Right ventricle myocardium superior (tissue), 1 donor: ENCODE measurements at regions not wholly inside any gene's neighbourhood (a gene's known extent, or its start where the extent isn't known, plus 50 kb on each side); places are given as distances from the start of the nearest gene placed in this dataset.
A peak's percentile ranks its signal among the peaks of the same experiment; 100 is the strongest.
"Not testable (repeated sequence)": the region's sequence is repeated elsewhere in the genome, so short reads cannot be mapped to it uniquely, and the experiment has no call there.

Source experiments
- ATAC-seq: fragments of 200-7000 bp; cut with Tn5 transposase; one replicate; pipeline ENCODE4 v1.9.1; 2020; ENCODE audit warnings: mild to moderate bottlenecking; ENCODE audit not compliant: poor library complexity
- DNase-seq: peaks from one replicate; pipeline ENCODE4 v3.0.0-alpha.2; 2020
- intact Hi-C: fragments of 100-400 bp; cut with DNase I; formaldehyde crosslinking; loops from one replicate; pipeline ENCODE4 v1.11.2; 2022
- donor health status: DM: no; HTN: yes; CAD: no; lungs with severe emphysema.

DNA sequence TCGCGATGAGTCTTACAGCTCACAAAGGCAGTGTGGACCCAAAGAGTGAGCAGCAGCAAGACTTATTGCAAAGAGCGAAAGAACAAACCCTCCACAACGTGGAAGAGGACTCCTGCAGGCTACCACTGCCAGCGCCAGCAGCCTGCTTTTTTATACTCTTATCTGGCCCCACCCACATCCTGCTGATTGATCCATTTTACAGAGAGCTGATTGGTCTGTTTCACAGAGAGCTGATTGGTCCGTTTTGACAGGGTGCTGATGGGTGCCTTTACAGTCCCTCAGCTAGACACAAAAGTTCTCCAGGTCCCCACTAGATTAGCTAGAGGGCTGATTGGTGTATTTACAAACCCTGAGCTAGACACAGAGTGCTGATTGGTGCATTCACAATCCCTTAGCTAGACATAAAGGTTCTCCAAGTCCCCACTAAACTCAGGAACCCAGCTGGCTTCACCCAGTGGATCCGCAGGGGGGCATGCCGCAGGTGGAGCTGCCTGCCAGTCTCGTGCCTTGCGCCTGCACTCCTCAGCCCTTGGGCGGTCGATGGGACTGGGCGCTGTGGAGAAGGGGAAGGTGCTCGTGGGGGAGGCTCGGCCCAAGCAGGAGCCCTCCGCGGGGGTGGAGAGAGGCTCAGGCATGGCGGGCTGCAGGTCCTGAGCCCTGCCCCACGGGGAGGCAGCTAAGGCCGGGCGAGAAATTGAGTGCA is 75.7 kb downstream of the QDPR start:
- DNase-seq, intact Hi-C loops, ATAC-seq: not testable (repeated sequence)

- no peak for ATAC-seq
- no peak for DNase-seq
- intact Hi-C loops, result no loop called here
These were observed 78.1 kb downstream of the QDPR start for GRCh38 chr4:17433827-17434226.

GRCh38 chr4:17427991-17428390 is 83.9 kb downstream of the QDPR start:
- ATAC-seq (no peak), DNase-seq (no peak)
- intact Hi-C loops, result no loop called here

GRCh38 chr4:17426222-17426621 is 85.7 kb downstream of the QDPR start:
- ATAC-seq (no peak), DNase-seq (no peak)
- intact Hi-C loops, result no loop called here

GRCh38 chr4:17418010-17418409 is 93.9 kb downstream of the QDPR start:
- ATAC-seq (no peak), DNase-seq (no peak)
- intact Hi-C loops, result no loop called here

GRCh38 chr4:17414392-17414791 is 97.5 kb downstream of the QDPR start:
- ATAC-seq (no peak), DNase-seq (no peak)
- intact Hi-C loops, result loop anchor here (5.0 kb wide), 1 partner anchor 57 kb away; no protein-coding TSS in a partner anchor

DNA sequence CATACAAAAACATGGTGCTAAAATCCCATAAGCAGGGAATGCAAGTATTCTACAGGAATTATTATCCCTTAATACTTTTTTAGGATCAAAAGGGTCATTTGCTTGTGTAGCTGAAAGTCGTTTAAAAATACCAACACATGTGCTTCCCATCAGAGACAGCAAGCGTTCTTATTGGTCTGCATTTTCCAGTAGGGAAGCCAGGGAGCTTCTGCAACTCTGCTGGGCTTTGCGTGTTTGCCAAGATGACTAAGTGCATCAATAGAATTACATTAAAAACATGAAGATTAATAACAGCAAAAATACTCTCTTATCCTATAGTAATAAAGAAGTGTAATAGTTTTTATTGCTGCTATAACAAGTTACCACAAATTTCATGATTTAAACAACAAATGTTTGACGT is 111.2 kb downstream of the QDPR start:
- DNase-seq (no peak), ATAC-seq (no peak)
- intact Hi-C loops, result no loop called here

GRCh38 chr4:17398805-17399204 is 113.1 kb downstream of the QDPR start:
- intact Hi-C loops, result no loop called here
- no peak for ATAC-seq
- no peak for DNase-seq

- intact Hi-C loops, result no loop called here
These were observed 113.9 kb downstream of the QDPR start for GRCh38 chr4:17398035-17398434.

GRCh38 chr4:17397611-17398010 is 114.3 kb downstream of the QDPR start:
- intact Hi-C loops, result no loop called here
- DNase-seq (no peak), ATAC-seq (no peak)

More at GRCh38 chr4:17398035-17398434, 113.9 kb downstream of the QDPR start:
- ATAC-seq, result no peak
- DNase-seq, result no peak

DNA sequence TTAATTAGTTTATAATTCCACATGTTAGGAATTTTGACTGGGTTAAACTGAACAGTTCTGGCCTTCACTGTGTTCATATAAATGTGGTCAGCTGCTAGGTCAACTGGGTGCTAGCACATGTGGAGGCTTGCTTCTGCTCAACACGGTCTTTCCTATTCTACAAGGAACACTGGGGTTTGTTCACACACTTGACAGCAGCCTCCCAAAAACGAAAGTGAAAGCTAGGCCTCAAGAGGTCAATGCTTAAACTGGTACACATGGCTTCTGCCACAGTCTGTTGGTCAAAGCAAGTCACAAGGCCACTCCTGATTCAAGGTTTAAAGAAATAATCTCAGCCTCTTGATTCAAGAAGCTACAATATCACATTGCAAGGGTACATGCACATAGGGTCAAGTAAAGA is 126.5 kb downstream of the QDPR start:
- ATAC-seq (peak; percentile 29), DNase-seq (no peak)
- intact Hi-C loops, result no loop called here

GRCh38 chr4:17380347-17380746 is 131.5 kb downstream of the QDPR start:
- ATAC-seq (no peak), DNase-seq (no peak)
- intact Hi-C loops, result no loop called here

DNA sequence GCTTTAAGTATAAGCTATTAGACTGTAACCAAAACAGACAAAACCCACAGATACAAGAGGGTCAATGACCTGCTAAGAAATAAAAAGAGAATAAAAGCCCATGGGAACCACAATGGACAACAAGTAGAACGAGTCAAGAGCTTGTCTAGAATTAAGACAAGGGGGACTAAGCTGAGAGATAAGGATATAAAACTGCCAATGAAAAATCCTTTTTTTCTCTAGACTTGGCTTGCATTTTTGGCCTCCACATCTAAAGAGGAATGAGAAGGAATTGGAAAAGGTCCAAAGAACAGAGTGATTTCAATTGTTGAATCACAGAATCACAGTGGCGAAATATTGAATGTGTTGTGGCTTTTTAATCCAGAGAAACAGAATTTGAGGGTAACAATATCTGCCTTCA is 135.7 kb downstream of the QDPR start:
- intact Hi-C loops, result no loop called here
- ATAC-seq (peak; percentile 71), DNase-seq (no peak)

DNA sequence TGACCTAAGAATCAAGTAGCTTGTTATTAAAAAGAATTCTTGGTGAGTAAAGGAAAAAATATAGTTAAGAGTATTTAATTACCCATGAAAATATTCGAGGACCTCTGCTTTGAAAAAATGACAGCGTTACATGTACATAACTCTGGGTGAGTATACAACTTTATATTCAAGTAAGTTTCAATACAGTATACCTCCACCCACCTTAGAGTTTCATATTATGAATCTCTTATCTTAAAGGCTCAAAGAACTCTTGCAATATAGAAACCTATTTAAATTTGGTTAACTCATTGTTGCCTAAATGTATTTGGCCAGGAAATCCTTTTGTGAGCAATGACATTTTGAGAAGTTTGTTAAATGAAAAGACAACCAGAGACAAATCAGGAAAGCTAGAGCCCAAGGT is 138.2 kb downstream of the QDPR start:
- ATAC-seq (no peak), DNase-seq (no peak)
- intact Hi-C loops, result no loop called here

DNA sequence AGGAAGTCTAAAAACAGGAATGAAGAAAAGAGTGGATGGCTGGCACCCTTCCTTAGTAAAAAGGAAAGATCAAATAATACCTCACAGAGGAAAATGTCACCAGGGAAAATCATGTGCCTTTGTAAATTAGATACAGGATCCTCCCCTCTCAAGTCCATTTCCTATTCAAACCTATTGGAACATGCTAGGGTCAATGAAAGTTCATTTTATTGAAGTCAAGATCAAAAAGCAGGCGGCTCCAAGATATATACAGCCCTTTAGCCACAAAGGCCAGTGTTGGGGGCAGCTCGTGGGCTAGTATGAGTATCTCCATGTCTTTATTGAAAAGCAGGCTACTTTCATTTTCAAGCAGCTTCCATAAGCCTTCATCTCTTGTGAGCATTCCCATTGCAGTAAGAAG is 141.1 kb downstream of the QDPR start:
- DNase-seq, result no peak
- no peak for ATAC-seq
- intact Hi-C loops, result no loop called here

DNA sequence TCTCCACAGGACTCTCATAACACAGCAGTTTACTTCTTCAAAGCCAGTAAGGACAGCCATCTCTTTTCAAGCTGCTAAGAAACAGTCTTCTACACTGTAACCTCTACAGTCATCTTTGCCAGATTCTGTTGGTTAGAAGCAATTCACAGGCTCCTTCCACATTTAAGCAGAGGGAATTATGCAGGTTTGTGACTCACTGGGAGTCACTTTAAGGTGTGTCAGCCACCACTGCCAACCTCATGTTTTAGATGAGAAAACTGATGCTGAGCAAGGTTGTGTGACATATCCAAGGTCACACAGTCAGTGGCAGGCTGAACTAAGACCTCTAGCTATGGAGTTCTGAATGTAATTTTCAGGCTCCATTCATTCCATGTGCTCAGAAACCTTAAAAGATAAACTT is 143.5 kb downstream of the QDPR start:
- DNase-seq (no peak), ATAC-seq (no peak)
- intact Hi-C loops, result no loop called here

GRCh38 chr4:17367201-17367600 is 144.7 kb downstream of the QDPR start:
- DNase-seq (no peak), ATAC-seq (no peak)
- intact Hi-C loops, result no loop called here

DNA sequence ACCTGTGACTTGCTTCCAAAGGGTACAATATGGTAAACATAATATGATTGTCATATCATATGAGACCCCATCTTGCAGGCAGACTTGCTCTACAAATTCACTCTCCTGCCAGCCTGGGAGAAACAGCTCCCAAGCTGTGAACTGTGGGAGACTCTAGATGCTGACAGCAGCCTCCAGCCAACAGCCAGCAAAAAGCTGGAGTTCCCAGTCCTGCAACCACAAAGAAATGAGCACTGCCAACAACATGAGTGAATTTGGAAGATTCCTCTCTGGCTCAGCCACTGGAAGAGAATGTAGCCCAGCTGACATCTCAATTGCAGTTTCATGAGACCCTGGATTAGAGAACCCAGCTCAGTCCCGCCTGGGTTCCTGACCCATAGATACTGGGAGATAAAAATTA is 145.4 kb downstream of the QDPR start:
- DNase-seq, result no peak
- ATAC-seq, result peak; percentile 39
- intact Hi-C loops, result no loop called here

DNA sequence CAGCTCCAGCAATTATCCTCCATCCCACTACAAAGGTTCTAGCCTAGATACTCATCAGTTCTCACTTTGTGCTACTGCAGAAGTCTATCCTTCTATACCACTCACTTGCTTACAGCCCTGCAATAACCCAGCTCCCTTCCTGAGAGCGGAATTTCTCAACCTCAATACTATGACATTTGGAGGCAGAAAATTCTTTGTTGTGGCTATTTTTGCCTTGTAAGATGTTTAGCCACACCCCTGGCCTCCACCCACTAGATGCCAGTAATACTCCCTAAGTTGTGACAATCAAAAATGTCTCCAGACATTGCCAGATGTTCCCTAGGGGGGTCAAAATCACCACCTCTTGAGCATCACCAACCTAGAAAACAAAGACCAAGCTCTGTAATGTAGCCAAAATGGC is 149.5 kb downstream of the QDPR start:
- no peak for DNase-seq
- ATAC-seq, result no peak
- intact Hi-C loops, result no loop called here

DNA sequence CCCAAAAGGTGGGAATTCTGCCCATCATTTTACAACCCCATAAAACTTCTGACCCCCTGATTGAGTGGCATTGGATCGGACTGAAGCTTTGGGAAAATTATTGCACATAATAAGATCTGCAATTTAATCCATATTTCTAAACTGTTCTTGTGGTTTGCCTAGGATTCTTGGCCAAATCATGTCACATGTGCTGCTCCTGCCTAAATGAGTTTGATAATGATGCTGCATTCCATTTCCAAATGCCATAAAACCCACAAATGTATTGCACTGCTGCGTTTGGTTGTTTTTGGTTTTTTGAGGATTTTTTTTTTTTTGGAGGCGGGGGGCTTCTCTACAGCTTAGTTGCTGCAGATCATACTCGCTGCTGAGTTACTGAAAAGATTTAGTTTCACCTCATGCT is 153.6 kb downstream of the QDPR start:
- ATAC-seq (no peak), DNase-seq (no peak)
- intact Hi-C loops, result loop anchor here (5.0 kb wide), 1 partner anchor 54 kb away; no protein-coding TSS in a partner anchor

DNA sequence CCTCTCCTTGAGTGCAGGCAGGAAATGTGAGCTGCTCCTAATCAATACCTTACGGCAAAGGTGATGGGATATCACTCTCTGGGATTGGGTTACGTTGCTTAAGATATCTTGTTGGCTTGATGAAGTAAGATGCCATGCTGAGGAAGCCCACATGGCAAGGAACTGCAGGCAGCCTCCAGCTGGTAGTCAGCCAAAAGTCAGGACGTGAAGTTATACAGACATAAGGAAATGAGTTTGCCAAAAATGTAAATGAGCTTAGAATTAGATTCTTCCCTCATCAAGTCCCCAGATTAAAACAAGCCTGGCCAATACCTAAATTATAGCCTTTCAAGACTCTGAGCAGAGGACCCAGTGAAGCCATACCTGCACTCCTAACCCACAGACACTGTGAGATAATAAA is 155.0 kb downstream of the QDPR start:
- intact Hi-C loops, result loop anchor here (5.0 kb wide), 1 partner anchor 55 kb away; no protein-coding TSS in a partner anchor
- no peak for DNase-seq
- no peak for ATAC-seq
